CD4-positive, alpha-beta memory T cell (primary cell): ENCODE measurements at regions not wholly inside any gene's neighbourhood (a gene's known extent, or its start where the extent isn't known, plus 50 kb on each side); places are given as distances from the start of the nearest gene placed in this dataset.

ENCODE experiments used
- CTCF ChIA-PET: fragments of 350-600 bp; sonication (Branson Sonifier 250); formaldehyde crosslinking; loops from one replicate; lab custom pipeline; 2021; ENCODE audit warnings: inconsistent platforms; ENCODE audit not compliant: partially characterized antibody; lab: Charles Lee
- POLR2A ChIA-PET: fragments of 350-600 bp; sonication (Branson Sonifier 250); formaldehyde crosslinking; loops from one replicate; lab custom pipeline; 2021; ENCODE audit not compliant: partially characterized antibody; lab: Charles Lee
- DNase-seq, 5 donors: peaks; one replicate each; pipeline versions ENCODE4 v3.0.0 to v3.0.0-alpha.2; 2020 to 2022; ENCODE audit warnings: mixed read lengths in 1 of 5
- H3K27ac ChIP-seq: one replicate; pipeline ENCODE4 v1.7.0; 2013; ENCODE audit warnings: low read depth, low read length
- H3K27me3 ChIP-seq: 2 replicates; pipeline ENCODE4 v1.7.0; 2013; ENCODE audit warnings: mild to moderate bottlenecking, low read length, moderate library complexity; ENCODE audit not compliant: insufficient read depth
- H3K36me3 ChIP-seq: 2 replicates; pipeline ENCODE4 v1.7.0; 2013; ENCODE audit warnings: mild to moderate bottlenecking, low read length, moderate library complexity; ENCODE audit not compliant: insufficient read depth
- H3K4me1 ChIP-seq: 2 replicates; pipeline ENCODE4 v1.7.0; 2013; ENCODE audit warnings: mild to moderate bottlenecking, low read length, moderate library complexity; ENCODE audit not compliant: insufficient read depth
- H3K4me3 ChIP-seq, 2 donors: one replicate each; pipeline ENCODE4 v1.7.0; 2013; ENCODE audit warnings: low read length in 2 of 2, mild to moderate bottlenecking in 1 of 2
- H3K9me3 ChIP-seq, 2 donors: one replicate each; pipeline ENCODE4 v1.7.0; 2013; ENCODE audit warnings: low read length in 2 of 2, control low read depth in 1 of 2; ENCODE audit not compliant: control insufficient read depth in 1 of 2
- H3K27ac Mint-ChIP-seq, 7 donors: one replicate each; pipeline ENCODE4 v1.8.0; 2020 to 2021; ENCODE audit warnings: mixed read lengths in 7 of 7, mild to moderate bottlenecking in 6 of 7, inconsistent platforms in 3 of 7, moderate library complexity in 3 of 7
- H3K27me3 Mint-ChIP-seq, 2 donors: one replicate each; pipeline ENCODE4 v1.8.0; 2020 to 2021; ENCODE audit warnings: mixed read lengths in 2 of 2
- H3K36me3 Mint-ChIP-seq, 2 donors: one replicate each; pipeline ENCODE4 v1.8.0; 2020 to 2021; ENCODE audit warnings: mixed read lengths in 2 of 2, inconsistent platforms in 1 of 2, mild to moderate bottlenecking in 1 of 2
- H3K4me1 Mint-ChIP-seq, 4 donors: one replicate each; pipeline ENCODE4 v1.8.0; 2020 to 2021; ENCODE audit warnings: mixed read lengths in 4 of 4, mild to moderate bottlenecking in 1 of 4
- H3K4me3 Mint-ChIP-seq, 8 donors: one replicate each; pipeline ENCODE4 v1.8.0; 2020 to 2021; ENCODE audit warnings: mixed read lengths in 8 of 8, mild to moderate bottlenecking in 7 of 8, moderate library complexity in 6 of 8, inconsistent platforms in 3 of 8
- H3K9me3 Mint-ChIP-seq, 8 donors: one replicate each; pipeline ENCODE4 v1.8.0; 2020 to 2021; ENCODE audit warnings: mixed read lengths in 8 of 8, mild to moderate bottlenecking in 5 of 8, inconsistent platforms in 3 of 8, moderate library complexity in 1 of 8
- intact Hi-C: fragments of 100-400 bp; cut with micrococcal nuclease; formaldehyde crosslinking; loops from one replicate; pipeline ENCODE4 v1.15.1; 2023

DNA sequence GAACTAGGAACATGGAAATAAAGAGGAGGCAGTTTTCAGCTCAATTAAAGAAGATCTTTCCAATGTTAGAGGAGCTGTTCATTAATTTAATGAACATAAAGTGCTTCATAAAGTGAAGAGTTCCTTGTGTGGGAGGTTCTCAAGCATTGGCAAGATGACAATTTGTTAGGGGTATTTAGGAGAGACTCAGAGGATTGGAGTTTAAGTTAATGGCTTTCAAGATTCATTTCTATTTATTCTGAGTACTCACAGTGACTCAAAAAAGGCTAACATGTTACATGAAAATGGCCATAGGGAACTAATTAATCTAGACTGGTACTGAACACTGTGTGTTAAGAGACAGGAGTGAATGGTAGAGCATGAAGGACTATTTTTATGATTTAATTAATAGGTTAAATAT is 55.4 kb upstream of the CDH12 start:
- Histone ChIP-seq H3K4me3 (no peak overlapping the region), H3K27ac (no peak overlapping the region), H3K4me1 (no peaks in the 10 kb centered on the region), H3K9me3 (no peaks in the 10 kb centered on the region), H3K27me3 (no peaks in the 10 kb centered on the region), H3K36me3 (no peaks in the 10 kb centered on the region)
- Mint-ChIP-seq H3K36me3 (no peaks in the 10 kb centered on the region), H3K27ac (no peak overlapping the region), H3K4me1 (no peaks in the 10 kb centered on the region), H3K4me3 (no peak overlapping the region), H3K27me3 (no peaks in the 10 kb centered on the region), H3K9me3 (peaks cover 3 to 13% (median 5%) of the 10 kb centered on the region in 8 donors)
- ChIA-PET POLR2A (no interaction called here), CTCF (no interaction called here)
- intact Hi-C loops = no loop called here
- DNase-seq = no peak

DNA sequence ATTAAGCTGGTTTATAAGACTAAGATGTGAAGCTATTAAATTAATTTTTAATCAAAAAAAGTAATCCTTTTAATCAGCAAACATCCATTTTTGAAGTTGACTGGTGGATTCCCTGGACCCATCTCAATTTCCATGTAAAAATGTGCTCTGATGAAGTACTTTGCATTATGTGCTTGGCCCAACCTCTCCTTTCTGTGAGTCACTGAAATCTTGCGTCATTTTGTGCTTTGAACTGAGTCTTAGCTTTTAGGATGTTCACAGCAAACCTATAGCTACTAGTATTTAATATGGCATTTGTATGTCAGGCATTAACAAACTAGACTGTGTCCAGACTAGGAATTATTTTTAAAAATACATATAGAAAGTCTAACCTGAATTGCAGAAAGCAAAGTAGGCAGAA is 55.0 kb upstream of the CDH12 start:
- CTCF ChIA-PET = no interaction called here

More for the DNA sequence above, 55.0 kb upstream of the CDH12 start:
- Histone ChIP-seq H3K36me3 (no peaks in the 10 kb centered on the region), H3K27ac (no peak overlapping the region), H3K9me3 (no peaks in the 10 kb centered on the region), H3K4me1 (no peaks in the 10 kb centered on the region), H3K27me3 (no peaks in the 10 kb centered on the region), H3K4me3 (no peak overlapping the region)
- H3K27me3 Mint-ChIP-seq = no peaks in the 10 kb centered on the region
- intact Hi-C loops = no loop called here
- no peaks in the 10 kb centered on the region for H3K4me1 Mint-ChIP-seq
- POLR2A ChIA-PET = no interaction called here
- H3K36me3 Mint-ChIP-seq = no peaks in the 10 kb centered on the region
- no peak overlapping the region for H3K27ac Mint-ChIP-seq
- H3K4me3 Mint-ChIP-seq = no peak overlapping the region
- peaks cover 1 to 13% (median 5%) of the 10 kb centered on the region in 8 donors for H3K9me3 Mint-ChIP-seq
- DNase-seq = no peak
